CD14-positive monocyte (primary cell): ENCODE measurements at regions not wholly inside any gene's neighbourhood (a gene's known extent, or its start where the extent isn't known, plus 50 kb on each side); places are given as distances from the start of the nearest gene placed in this dataset.

Source experiments
- DNase-seq, 3 donors: peaks; one replicate each; pipeline ENCODE4 v3.0.0-alpha.2; 2011 to 2022
- H2AFZ ChIP-seq: 2 replicates; pipeline ENCODE4 v1.6.0; 2012; ENCODE audit warnings: mild to moderate bottlenecking, low read depth, low read length, inconsistent platforms; ENCODE audit not compliant: insufficient read depth, poor library complexity, severe bottlenecking
- H3K27ac ChIP-seq, 2 donors: 1 replicate in 1 of 2; 2 replicates in 1 of 2; pipeline ENCODE4 v1.5.1; 2012 to 2013; ENCODE audit warnings: low read length in 2 of 2, control low read depth in 1 of 2, inconsistent platforms in 1 of 2, low read depth in 1 of 2, mild to moderate bottlenecking in 1 of 2
- H3K27me3 ChIP-seq, 2 donors: one replicate each; pipeline versions ENCODE4 v1.6.0 to v1.6.1; 2011 to 2013; ENCODE audit warnings: low read length in 2 of 2; ENCODE audit not compliant: control insufficient read depth in 2 of 2, insufficient read depth in 2 of 2
- H3K36me3 ChIP-seq, 2 donors: replicated peaks in 1 of 2; 1 replicate in 1 of 2; 2 replicates in 1 of 2; pipeline versions ENCODE4 v1.5.1 to v1.6.1; 2012 to 2013; ENCODE audit warnings: low read length in 2 of 2, control low read depth in 1 of 2, inconsistent platforms in 1 of 2, mild to moderate bottlenecking in 1 of 2; ENCODE audit not compliant: insufficient read depth in 2 of 2, control insufficient read depth in 1 of 2
- H3K4me1 ChIP-seq, 2 donors: 1 replicate in 1 of 2; 2 replicates in 1 of 2; pipeline versions ENCODE4 v1.5.1 to v1.6.1; 2012 to 2013; ENCODE audit warnings: low read length in 2 of 2, control low read depth in 1 of 2, inconsistent platforms in 1 of 2, mild to moderate bottlenecking in 1 of 2, moderate library complexity in 1 of 2; ENCODE audit not compliant: insufficient read depth in 2 of 2, control insufficient read depth in 1 of 2
- H3K4me2 ChIP-seq: replicated peaks from 2 replicates; pipeline ENCODE3; 2012; ENCODE audit warnings: low read length, moderate library complexity, mild to moderate bottlenecking; ENCODE audit not compliant: poor library complexity, severe bottlenecking; ENCODE audit errors: extremely low read depth
- H3K4me3 ChIP-seq, 3 experiments: fragments of 200-600 bp in 1 of 3; sonication (generic) in 1 of 3; replicated peaks in 1 of 3; 1 replicate in 2 of 3; 2 replicates in 1 of 3; pipeline ENCODE4 v1.5.1; 2011 to 2013; ENCODE audit warnings: low read length in 3 of 3, mild to moderate bottlenecking in 3 of 3, control low read depth in 2 of 3, low read depth in 2 of 3, inconsistent platforms in 1 of 3, moderate library complexity in 1 of 3
- H3K79me2 ChIP-seq: 2 replicates; pipeline ENCODE4 v1.6.0; 2012; ENCODE audit warnings: mild to moderate bottlenecking, control low read depth, inconsistent platforms, low read length, moderate library complexity; ENCODE audit not compliant: insufficient read depth
- H3K9ac ChIP-seq: 2 replicates; pipeline ENCODE4 v1.6.0; 2017; ENCODE audit warnings: low read length, mild to moderate bottlenecking; ENCODE audit not compliant: insufficient read depth, poor library complexity, severe bottlenecking
- H3K9me3 ChIP-seq, 2 donors: replicated peaks in 1 of 2; 1 replicate in 1 of 2; 2 replicates in 1 of 2; pipeline versions ENCODE4 v1.5.1 to v1.6.1; 2012 to 2013; ENCODE audit warnings: low read length in 2 of 2, control low read depth in 1 of 2; ENCODE audit not compliant: control insufficient read depth in 1 of 2, insufficient read depth in 1 of 2
- H4K20me1 ChIP-seq: 2 replicates; pipeline ENCODE4 v1.6.0; 2012; ENCODE audit warnings: mild to moderate bottlenecking, low read length, control low read depth, moderate library complexity; ENCODE audit not compliant: insufficient read depth
- H3K27ac Mint-ChIP-seq, 7 donors: one replicate each; pipeline ENCODE4 v1.8.0; 2020; ENCODE audit warnings: mild to moderate bottlenecking in 7 of 7, mixed read lengths in 7 of 7, moderate library complexity in 6 of 7, inconsistent platforms in 2 of 7
- H3K27me3 Mint-ChIP-seq, 3 donors: one replicate each; pipeline ENCODE4 v1.8.0; 2021 to 2022; ENCODE audit warnings: low read depth in 3 of 3, mild to moderate bottlenecking in 3 of 3, mixed read lengths in 3 of 3, moderate library complexity in 3 of 3, inconsistent platforms in 1 of 3
- H3K36me3 Mint-ChIP-seq, 2 donors: one replicate each; pipeline ENCODE4 v1.8.0; 2020; ENCODE audit warnings: mixed read lengths in 2 of 2, inconsistent platforms in 1 of 2, mild to moderate bottlenecking in 1 of 2
- H3K4me1 Mint-ChIP-seq: one replicate; pipeline ENCODE4 v1.8.0; 2020; ENCODE audit warnings: mild to moderate bottlenecking, mixed read lengths
- H3K4me3 Mint-ChIP-seq, 2 donors: one replicate each; pipeline ENCODE4 v1.8.0; 2020; ENCODE audit warnings: mild to moderate bottlenecking in 2 of 2, mixed read lengths in 2 of 2, moderate library complexity in 1 of 2
- H3K9me3 Mint-ChIP-seq, 7 donors: one replicate each; pipeline ENCODE4 v1.8.0; 2020 to 2022; ENCODE audit warnings: mixed read lengths in 7 of 7, mild to moderate bottlenecking in 6 of 7, moderate library complexity in 6 of 7, inconsistent platforms in 2 of 7
- CTCF ChIP-seq: fragments of 200-600 bp; IDR thresholded peaks from one replicate; pipeline ENCODE4 v1.8.0; 2022; ENCODE audit warnings: antibody characterized with exemption, mild to moderate bottlenecking
- WGBS: methylation state at CpG from one replicate; pipeline ENCODE4 v1.1.5; 2013; ENCODE audit warnings: missing lambda C conversion rate; ENCODE audit not compliant: insufficient coverage; 5-methylcytosine and 5-hydroxymethylcytosine counted together
- intact Hi-C, 2 donors: fragments of 100-400 bp; cut with micrococcal nuclease; formaldehyde crosslinking; loops; one replicate each; pipeline versions ENCODE4 v1.15.0 to v1.15.1; 2023

GRCh38 chr2:189309331-189309730 is 129.8 kb upstream of the COL5A2 start:
- TF ChIP-seq CTCF, result no peak
- intact Hi-C loops, result no loop called here
- Histone ChIP-seq H3K27me3 (no peaks in the 10 kb centered on the region), H3K36me3 (no peaks in the 10 kb centered on the region), H3K4me2 (no peak overlapping the region), H3K4me1 (no peaks in the 10 kb centered on the region), H3K9ac (no peak overlapping the region), H3K79me2 (no peaks in the 10 kb centered on the region), H3K4me3 (no peak overlapping the region), H4K20me1 (no peaks in the 10 kb centered on the region), H3K9me3 (no peaks in the 10 kb centered on the region), H2AFZ (no peak overlapping the region), H3K27ac (no peak overlapping the region)
- H3K9me3 Mint-ChIP-seq, result peaks cover 0 to 10% (median 4%) of the 10 kb centered on the region in 7 donors
- 91% methylated on average over 4 of the region's 4 CpGs for WGBS
- no peaks in the 10 kb centered on the region for H3K36me3 Mint-ChIP-seq
- no peaks in the 10 kb centered on the region for H3K4me1 Mint-ChIP-seq
- H3K27me3 Mint-ChIP-seq, result no peaks in the 10 kb centered on the region
- H3K4me3 Mint-ChIP-seq, result no peak overlapping the region
- no peak for DNase-seq
- H3K27ac Mint-ChIP-seq, result no peak overlapping the region

- Mint-ChIP-seq H3K4me1 (no peaks in the 10 kb centered on the region), H3K27ac (no peak overlapping the region)
Observed at GRCh38 chr2:189312211-189312610, 129.1 kb upstream of the WDR75 start.

More at GRCh38 chr2:189312211-189312610, 129.1 kb upstream of the WDR75 start:
- DNase-seq, result no peak
- Histone ChIP-seq H4K20me1 (no peaks in the 10 kb centered on the region), H3K27ac (no peak overlapping the region), H3K79me2 (no peaks in the 10 kb centered on the region), H3K36me3 (no peaks in the 10 kb centered on the region), H3K4me1 (no peaks in the 10 kb centered on the region), H3K4me3 (no peak overlapping the region), H3K4me2 (no peak overlapping the region), H3K27me3 (no peaks in the 10 kb centered on the region), H3K9ac (no peak overlapping the region), H2AFZ (no peak overlapping the region), H3K9me3 (no peaks in the 10 kb centered on the region)
- WGBS, result 96% methylated on average over 13 of the region's 13 CpGs
- peaks cover 0 to 10% (median 2%) of the 10 kb centered on the region in 7 donors for H3K9me3 Mint-ChIP-seq
- H3K4me3 Mint-ChIP-seq, result no peak overlapping the region
- H3K27me3 Mint-ChIP-seq, result no peaks in the 10 kb centered on the region
- intact Hi-C loops, result no loop called here
- TF ChIP-seq CTCF, result no peak
- H3K36me3 Mint-ChIP-seq, result no peaks in the 10 kb centered on the region
